ENCODE measurements at regions not wholly inside any gene's neighbourhood (a gene's known extent, or its start where the extent isn't known, plus 50 kb on each side); places are given as distances from the start of the nearest gene placed in this dataset.

DNA sequence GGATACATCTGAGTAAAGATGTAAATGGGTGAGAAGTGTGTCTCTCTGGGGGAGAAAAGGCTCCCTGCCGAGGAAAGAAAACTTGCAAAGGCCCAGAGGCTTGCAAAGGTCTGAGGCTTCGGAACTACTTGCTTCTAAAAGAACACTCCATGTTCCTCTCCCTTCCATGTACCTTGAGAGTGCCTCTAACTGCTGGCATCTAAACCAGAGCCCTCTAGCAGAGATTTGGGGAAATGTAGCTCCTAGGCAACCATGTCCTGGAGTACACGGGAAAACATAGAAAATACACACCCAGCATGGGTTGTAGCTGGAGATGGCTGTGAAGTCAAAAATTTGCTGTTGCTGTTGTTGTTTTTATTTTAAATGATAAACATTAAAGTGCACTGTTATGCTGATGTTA lies 151.6 kb downstream of the SYK start:
- TF ChIP-seq EZH2phosphoT487 (IDR thresholded peaks at IDR 0.05; ENCODE audit: borderline replicate concordance, low read depth): no peak
- no peak for TF ChIP-seq TCF12 (IDR thresholded peaks at IDR 0.05)
- TF ChIP-seq GABPA (IDR thresholded peaks at IDR 0.05; ENCODE audit: low read depth): no peak
- TF ChIP-seq POLR2AphosphoS5 (IDR thresholded peaks at IDR 0.05; ENCODE audit: low read depth, low read length): no peak
- no peak for TF ChIP-seq NFIC (IDR thresholded peaks at IDR 0.05; ENCODE audit: borderline replicate concordance)
- TF ChIP-seq, protein P1, sequence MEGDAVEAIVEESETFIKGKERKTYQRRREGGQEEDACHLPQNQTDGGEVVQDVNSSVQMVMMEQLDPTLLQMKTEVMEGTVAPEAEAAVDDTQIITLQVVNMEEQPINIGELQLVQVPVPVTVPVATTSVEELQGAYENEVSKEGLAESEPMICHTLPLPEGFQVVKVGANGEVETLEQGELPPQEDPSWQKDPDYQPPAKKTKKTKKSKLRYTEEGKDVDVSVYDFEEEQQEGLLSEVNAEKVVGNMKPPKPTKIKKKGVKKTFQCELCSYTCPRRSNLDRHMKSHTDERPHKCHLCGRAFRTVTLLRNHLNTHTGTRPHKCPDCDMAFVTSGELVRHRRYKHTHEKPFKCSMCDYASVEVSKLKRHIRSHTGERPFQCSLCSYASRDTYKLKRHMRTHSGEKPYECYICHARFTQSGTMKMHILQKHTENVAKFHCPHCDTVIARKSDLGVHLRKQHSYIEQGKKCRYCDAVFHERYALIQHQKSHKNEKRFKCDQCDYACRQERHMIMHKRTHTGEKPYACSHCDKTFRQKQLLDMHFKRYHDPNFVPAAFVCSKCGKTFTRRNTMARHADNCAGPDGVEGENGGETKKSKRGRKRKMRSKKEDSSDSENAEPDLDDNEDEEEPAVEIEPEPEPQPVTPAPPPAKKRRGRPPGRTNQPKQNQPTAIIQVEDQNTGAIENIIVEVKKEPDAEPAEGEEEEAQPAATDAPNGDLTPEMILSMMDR (IDR thresholded peaks at IDR 0.05): no peak
- no peak for TF ChIP-seq RFX5 (IDR thresholded peaks at IDR 0.05; ENCODE audit: low read length)
- TF ChIP-seq TEAD4 (IDR thresholded peaks at IDR 0.05; ENCODE audit: borderline replicate concordance, insufficient read depth): no peak
- TF ChIP-seq MAX (IDR thresholded peaks at IDR 0.05; ENCODE audit: low read depth): no peak
- TF ChIP-seq, protein P2, sequence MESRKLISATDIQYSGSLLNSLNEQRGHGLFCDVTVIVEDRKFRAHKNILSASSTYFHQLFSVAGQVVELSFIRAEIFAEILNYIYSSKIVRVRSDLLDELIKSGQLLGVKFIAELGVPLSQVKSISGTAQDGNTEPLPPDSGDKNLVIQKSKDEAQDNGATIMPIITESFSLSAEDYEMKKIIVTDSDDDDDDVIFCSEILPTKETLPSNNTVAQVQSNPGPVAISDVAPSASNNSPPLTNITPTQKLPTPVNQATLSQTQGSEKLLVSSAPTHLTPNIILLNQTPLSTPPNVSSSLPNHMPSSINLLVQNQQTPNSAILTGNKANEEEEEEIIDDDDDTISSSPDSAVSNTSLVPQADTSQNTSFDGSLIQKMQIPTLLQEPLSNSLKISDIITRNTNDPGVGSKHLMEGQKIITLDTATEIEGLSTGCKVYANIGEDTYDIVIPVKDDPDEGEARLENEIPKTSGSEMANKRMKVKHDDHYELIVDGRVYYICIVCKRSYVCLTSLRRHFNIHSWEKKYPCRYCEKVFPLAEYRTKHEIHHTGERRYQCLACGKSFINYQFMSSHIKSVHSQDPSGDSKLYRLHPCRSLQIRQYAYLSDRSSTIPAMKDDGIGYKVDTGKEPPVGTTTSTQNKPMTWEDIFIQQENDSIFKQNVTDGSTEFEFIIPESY (IDR thresholded peaks at IDR 0.05; ENCODE audit: borderline replicate concordance, low read depth): no peak
- TF ChIP-seq SIN3A (IDR thresholded peaks at IDR 0.05; ENCODE audit: borderline replicate concordance, low read depth, low read length): no peak
- Histone ChIP-seq H3K4me3 (ENCODE audit: low read depth in 2 of 2, low read length in 1 of 2) (no peak overlapping the region), H3K4me1 (ENCODE audit: control insufficient read depth in 1 of 2, insufficient read depth in 2 of 2, low read depth in 1 of 2, low read length in 1 of 2) (no peaks in the 10 kb centered on the region), H4K20me1 (ENCODE audit: insufficient read depth) (no peaks in the 10 kb centered on the region), H2AFZ (ENCODE audit: low read depth) (no peak overlapping the region), H3K9me3 (no peaks in the 10 kb centered on the region), H3K27me3 (ENCODE audit: insufficient read depth) (peaks cover 7% of the 10 kb centered on the region; the same call in 1 of the 2 replicates), H3K9ac (no peak overlapping the region), H3K36me3 (replicated peaks in 1 of 2; ENCODE audit: control insufficient read depth in 1 of 2, insufficient read depth in 2 of 2, low read length in 1 of 2) (no peaks in the 10 kb centered on the region), H3F3A (replicated peaks; ENCODE audit: insufficient read depth) (no peaks in the 10 kb centered on the region), H3K79me2 (ENCODE audit: insufficient read depth) (no peaks in the 10 kb centered on the region), H3K4me2 (no peak overlapping the region), H3K27ac (ENCODE audit: low read depth in 2 of 2, low read length in 1 of 2) (no peak overlapping the region), H3K9me2 (no peaks in the 10 kb centered on the region)
- DNase-seq: no peak
- ChIA-PET CTCF (no interaction called here), POLR2A (no interaction called here)
- 41% methylated on average over 3 of the region's 3 CpGs for WGBS (ENCODE audit: low lambda C conversion rate)

GRCh38 chr9:90953805-90954204 lies 152.2 kb downstream of the SYK start:
- Histone ChIP-seq H3K4me3 (ENCODE audit: low read depth in 2 of 2, low read length in 1 of 2) (no peak overlapping the region), H3K9ac (no peak overlapping the region), H3K79me2 (ENCODE audit: insufficient read depth) (no peaks in the 10 kb centered on the region), H3K27ac (ENCODE audit: low read depth in 2 of 2, low read length in 1 of 2) (no peak overlapping the region), H3K9me3 (no peaks in the 10 kb centered on the region), H2AFZ (ENCODE audit: low read depth) (no peak overlapping the region), H3F3A (replicated peaks; ENCODE audit: insufficient read depth) (no peaks in the 10 kb centered on the region), H3K4me2 (no peak overlapping the region), H4K20me1 (ENCODE audit: insufficient read depth) (no peaks in the 10 kb centered on the region), H3K9me2 (no peaks in the 10 kb centered on the region), H3K4me1 (ENCODE audit: control insufficient read depth in 1 of 2, insufficient read depth in 2 of 2, low read depth in 1 of 2, low read length in 1 of 2) (no peaks in the 10 kb centered on the region), H3K27me3 (ENCODE audit: insufficient read depth) (peaks cover 1% of the 10 kb centered on the region; the same call in 1 of the 2 replicates), H3K36me3 (replicated peaks in 1 of 2; ENCODE audit: control insufficient read depth in 1 of 2, insufficient read depth in 2 of 2, low read length in 1 of 2) (no peaks in the 10 kb centered on the region)
- TF ChIP-seq RAD21 (IDR thresholded peaks at IDR 0.05; ENCODE audit: low read length) (no peak), MXI1 (IDR thresholded peaks at IDR 0.05; ENCODE audit: low read depth, low read length) (no peak)
- TF ChIP-seq, protein P2 (IDR thresholded peaks at IDR 0.05; ENCODE audit: borderline replicate concordance, low read depth): no peak
- CTCF ChIA-PET: no interaction called here
- POLR2A ChIA-PET: no interaction called here
- 54% methylated on average over 3 of the region's 3 CpGs for WGBS (ENCODE audit: low lambda C conversion rate)
- no peak for DNase-seq
